HG03432 (cell line): ENCODE measurements at regions not wholly inside any gene's neighbourhood (a gene's known extent, or its start where the extent isn't known, plus 50 kb on each side); places are given as distances from the start of the nearest gene placed in this dataset.

Source experiments
- ATAC-seq: cut with Tn5 transposase; IDR thresholded peaks from one replicate; pipeline ENCODE4 v1.9.1; 2021; ENCODE audit warnings: mild to moderate bottlenecking, moderate library complexity; ENCODE audit not compliant: unreplicated experiment

GRCh38 chr21:17334484-17334883 lies 178.4 kb upstream of the CXADR start:
- ATAC-seq, result no peak

- no peak for ATAC-seq
Observed at GRCh38 chr21:17340081-17340480, 172.8 kb upstream of the CXADR start.

- no peak for ATAC-seq
Observed at GRCh38 chr21:17343055-17343454, 169.8 kb upstream of the CXADR start.

GRCh38 chr21:17348357-17348756 lies 164.5 kb upstream of the CXADR start:
- ATAC-seq, result no peak

- ATAC-seq, result no peak
Observed at GRCh38 chr21:17348849-17349248, 164.0 kb upstream of the CXADR start.

- ATAC-seq, result no peak
Observed at GRCh38 chr21:17351766-17352165, 161.1 kb upstream of the CXADR start.

- no peak for ATAC-seq
Observed at GRCh38 chr21:17352996-17353655, 159.7 kb upstream of the CXADR start.

- ATAC-seq, result no peak
Observed at GRCh38 chr21:17359781-17360180, 153.1 kb upstream of the CXADR start.

GRCh38 chr21:17368748-17369363 lies 144.0 kb upstream of the CXADR start:
- ATAC-seq, result no peak

- no peak for ATAC-seq
Observed at GRCh38 chr21:17370263-17370662, 142.6 kb upstream of the CXADR start.

GRCh38 chr21:17370916-17371315 lies 141.9 kb upstream of the CXADR start:
- ATAC-seq, result no peak

GRCh38 chr21:17371450-17371849 lies 141.4 kb upstream of the CXADR start:
- no peak for ATAC-seq

GRCh38 chr21:17372200-17372599 lies 140.6 kb upstream of the CXADR start:
- no peak for ATAC-seq

- no peak for ATAC-seq
Observed at GRCh38 chr21:17386498-17386897, 126.3 kb upstream of the CXADR start.

- peak; percentile 86 for ATAC-seq
Observed at GRCh38 chr21:17387030-17387617, 125.7 kb upstream of the CXADR start.

- ATAC-seq, result no peak
Observed at GRCh38 chr21:17388226-17388625, 124.6 kb upstream of the CXADR start.

- ATAC-seq, result no peak
Observed at GRCh38 chr21:17389311-17389710, 123.5 kb upstream of the CXADR start.

GRCh38 chr21:17390569-17390968 lies 122.3 kb upstream of the CXADR start:
- ATAC-seq, result no peak

- ATAC-seq, result no peak
Observed at GRCh38 chr21:17391811-17392340, 121.0 kb upstream of the CXADR start.

- no peak for ATAC-seq
Observed at GRCh38 chr21:17393413-17393812, 119.4 kb upstream of the CXADR start.

GRCh38 chr21:17396948-17397347 lies 115.9 kb upstream of the CXADR start:
- no peak for ATAC-seq

- no peak for ATAC-seq
Observed at GRCh38 chr21:17397703-17398102, 115.1 kb upstream of the CXADR start.
